ENCODE measurements at regions not wholly inside any gene's neighbourhood (a gene's known extent, or its start where the extent isn't known, plus 50 kb on each side); places are given as distances from the start of the nearest gene placed in this dataset.

GRCh38 chr18:27879540-27879939, 297.4 kb downstream of the CDH2 start:
- Histone ChIP-seq H3K27me3 (replicated peaks in 1 of 7) (no peaks in the 10 kb centered on the region), H3K4me1 (no peaks in the 10 kb centered on the region), H3K9me3 (peaks cover 0 to 3% (median 0%) of the 10 kb centered on the region in 8 donors), H3K36me3 (no peaks in the 10 kb centered on the region), H3K4me3 (no peak overlapping the region), H3K27ac (no peak overlapping the region)
- DNase-seq = no peak
- no peak for TF ChIP-seq POLR2AphosphoS5 (IDR thresholded peaks at IDR 0.05)
- TF ChIP-seq POLR2A (IDR thresholded peaks at IDR 0.05) = no peak
- TF ChIP-seq CTCF (IDR thresholded peaks at IDR 0.05 in 8 of 11, conservative IDR thresholded peaks at IDR 0.05 in 3 of 11) = no peak
- intact Hi-C loops (cut with DNase I; ENCODE audit: low total_unique reads) = no loop called here
- WGBS, 5 donors = 57 to 97% (median 95%) methylated on average over 1 of the region's 1 CpG

- Histone ChIP-seq H3K4me1 (no peaks in the 10 kb centered on the region), H3K27ac (no peak overlapping the region), H3K27me3 (replicated peaks in 1 of 7) (no peaks in the 10 kb centered on the region), H3K9me3 (peaks cover 0 to 4% (median 0%) of the 10 kb centered on the region in 8 donors), H3K4me3 (no peak overlapping the region), H3K36me3 (no peaks in the 10 kb centered on the region)
- 63 to 75% (median 68%) methylated on average over 5 of the region's 5 CpGs for WGBS, 5 donors
- intact Hi-C loops (cut with DNase I; ENCODE audit: low total_unique reads) = no loop called here
- no peak for TF ChIP-seq POLR2A (IDR thresholded peaks at IDR 0.05)
- TF ChIP-seq CTCF (IDR thresholded peaks at IDR 0.05 in 8 of 11, conservative IDR thresholded peaks at IDR 0.05 in 3 of 11) = no peak
- TF ChIP-seq POLR2AphosphoS5 (IDR thresholded peaks at IDR 0.05) = no peak
- DNase-seq = no peak
Measured at GRCh38 chr18:27871726-27872125, 305.2 kb downstream of the CDH2 start.

- Histone ChIP-seq H3K4me3 (no peak overlapping the region), H3K4me1 (no peaks in the 10 kb centered on the region), H3K9me3 (peaks cover 0 to 4% (median 0%) of the 10 kb centered on the region in 8 donors), H3K27me3 (replicated peaks in 1 of 7) (no peaks in the 10 kb centered on the region), H3K27ac (no peak overlapping the region), H3K36me3 (no peaks in the 10 kb centered on the region)
- intact Hi-C loops (cut with DNase I; ENCODE audit: low total_unique reads) = no loop called here
- no peak for DNase-seq
- TF ChIP-seq CTCF (IDR thresholded peaks at IDR 0.05 in 8 of 11, conservative IDR thresholded peaks at IDR 0.05 in 3 of 11) = no peak
- no peak for TF ChIP-seq POLR2AphosphoS5 (IDR thresholded peaks at IDR 0.05)
- TF ChIP-seq POLR2A (IDR thresholded peaks at IDR 0.05) = no peak
- 71 to 93% (median 91%) methylated on average over 4 of the region's 4 CpGs for WGBS, 5 donors
Measured at GRCh38 chr18:27869735-27870134, 307.2 kb downstream of the CDH2 start.

GRCh38 chr18:27865431-27865830, 311.5 kb downstream of the CDH2 start:
- WGBS, 5 donors = 87 to 98% (median 97%) methylated on average over 1 of the region's 1 CpG
- no peak overlapping the region for H3K27ac ChIP-seq
- H3K36me3 ChIP-seq = no peaks in the 10 kb centered on the region
- TF ChIP-seq POLR2A (IDR thresholded peaks at IDR 0.05) (no peak), POLR2AphosphoS5 (IDR thresholded peaks at IDR 0.05) (no peak), CTCF (IDR thresholded peaks at IDR 0.05 in 8 of 11, conservative IDR thresholded peaks at IDR 0.05 in 3 of 11) (no peak)
- H3K4me3 ChIP-seq = no peak overlapping the region
- intact Hi-C loops (cut with DNase I; ENCODE audit: low total_unique reads) = no loop called here
- DNase-seq = no peak
- no peaks in the 10 kb centered on the region for H3K4me1 ChIP-seq
- peaks cover 0 to 4% (median 0%) of the 10 kb centered on the region in 8 donors for H3K9me3 ChIP-seq
- H3K27me3 ChIP-seq (replicated peaks in 1 of 7) = no peaks in the 10 kb centered on the region

Measured in spleen (tissue), 11 donors.